ACC112 (cell line): ENCODE measurements at regions not wholly inside any gene's neighbourhood (a gene's known extent, or its start where the extent isn't known, plus 50 kb on each side); places are given as distances from the start of the nearest gene placed in this dataset.

ENCODE experiments used
- H2AFZ ChIP-seq: fragments of 200-600 bp; sonication (generic); one replicate; pipeline ENCODE4 v1.6.0; 2017; ENCODE audit warnings: antibody characterized with exemption, low read length; ENCODE audit not compliant: unreplicated experiment
- H3K27ac ChIP-seq: fragments of 200-600 bp; sonication (generic); 2 replicates; pipeline ENCODE4 v1.5.1; 2014; ENCODE audit warnings: low read depth, mild to moderate bottlenecking, antibody characterized with exemption, low read length, moderate library complexity
- H3K27me3 ChIP-seq: fragments of 200-600 bp; sonication (generic); 2 replicates; pipeline ENCODE4 v1.6.1; 2014; ENCODE audit warnings: mild to moderate bottlenecking, antibody characterized with exemption, low read length, moderate library complexity, mixed read lengths; ENCODE audit not compliant: insufficient read depth
- H3K36me3 ChIP-seq: fragments of 200-600 bp; sonication (generic); 2 replicates; pipeline ENCODE4 v1.6.1; 2016; ENCODE audit warnings: mild to moderate bottlenecking, antibody characterized with exemption, low read length, moderate library complexity, mixed read lengths; ENCODE audit not compliant: insufficient read depth
- H3K4me1 ChIP-seq: fragments of 200-600 bp; sonication (generic); one replicate; pipeline ENCODE4 v1.6.1; 2016; ENCODE audit warnings: low read length, mixed read lengths; ENCODE audit not compliant: insufficient read depth, unreplicated experiment, control insufficient read depth
- H3K4me3 ChIP-seq: fragments of 200-600 bp; sonication (generic); 2 replicates; pipeline ENCODE4 v1.5.1; 2014; ENCODE audit warnings: mild to moderate bottlenecking, low read depth, low read length
- H3K79me2 ChIP-seq: fragments of 200-600 bp; sonication (generic); one replicate; pipeline ENCODE4 v1.6.0; 2016; ENCODE audit warnings: low read length; ENCODE audit not compliant: control insufficient read depth, unreplicated experiment, insufficient read depth

- Histone ChIP-seq H3K36me3 (no peaks in the 10 kb centered on the region), H3K27ac (no peak overlapping the region), H3K27me3 (no peaks in the 10 kb centered on the region), H2AFZ (peak overlapping the region; percentile 74), H3K79me2 (no peaks in the 10 kb centered on the region), H3K4me1 (no peaks in the 10 kb centered on the region), H3K4me3 (no peak overlapping the region)
These were observed 142.1 kb upstream of the NAALADL2 start for GRCh38 chr3:174716956-174717505.

- no peak overlapping the region for H3K27ac ChIP-seq
- no peaks in the 10 kb centered on the region for H3K36me3 ChIP-seq
- no peaks in the 10 kb centered on the region for H3K79me2 ChIP-seq
- H2AFZ ChIP-seq = no peak overlapping the region
- no peak overlapping the region for H3K4me3 ChIP-seq
- H3K27me3 ChIP-seq = no peaks in the 10 kb centered on the region
- H3K4me1 ChIP-seq = no peaks in the 10 kb centered on the region
These were observed 138.4 kb upstream of the NAALADL2 start for GRCh38 chr3:174720717-174721116.

GRCh38 chr3:174725303-174725702 is 133.8 kb upstream of the NAALADL2 start:
- no peak overlapping the region for H3K4me3 ChIP-seq
- no peaks in the 10 kb centered on the region for H3K79me2 ChIP-seq
- H3K4me1 ChIP-seq = no peaks in the 10 kb centered on the region
- H3K27ac ChIP-seq = no peak overlapping the region
- no peaks in the 10 kb centered on the region for H3K27me3 ChIP-seq
- H2AFZ ChIP-seq = no peak overlapping the region
- H3K36me3 ChIP-seq = no peaks in the 10 kb centered on the region

DNA sequence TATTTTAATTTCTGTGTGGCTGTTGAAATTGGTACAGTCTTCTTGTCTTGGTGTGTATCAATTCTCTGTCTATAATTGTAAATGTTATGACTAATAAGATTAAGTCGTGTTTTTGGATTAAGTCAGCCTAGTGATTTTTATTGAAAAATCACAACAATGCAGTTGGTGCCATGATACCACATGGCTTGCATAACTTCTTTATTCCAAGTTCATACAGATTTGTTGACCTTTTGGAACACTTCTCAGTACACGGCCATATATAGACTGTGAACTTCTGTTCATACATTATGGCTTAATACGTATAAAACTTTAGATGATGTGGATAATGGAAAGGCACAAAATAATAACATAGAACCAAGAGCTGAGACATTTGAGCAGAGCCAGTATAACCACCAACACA is 121.2 kb upstream of the NAALADL2 start:
- Histone ChIP-seq H3K4me3 (no peak overlapping the region), H2AFZ (no peak overlapping the region), H3K27me3 (no peaks in the 10 kb centered on the region), H3K27ac (no peak overlapping the region), H3K36me3 (no peaks in the 10 kb centered on the region), H3K79me2 (no peaks in the 10 kb centered on the region), H3K4me1 (no peaks in the 10 kb centered on the region)

- Histone ChIP-seq H3K4me3 (no peak overlapping the region), H2AFZ (no peak overlapping the region), H3K79me2 (no peaks in the 10 kb centered on the region), H3K36me3 (no peaks in the 10 kb centered on the region), H3K27ac (no peak overlapping the region), H3K27me3 (no peaks in the 10 kb centered on the region), H3K4me1 (no peaks in the 10 kb centered on the region)
These were observed 110.0 kb upstream of the NAALADL2 start for GRCh38 chr3:174749143-174749542.

DNA sequence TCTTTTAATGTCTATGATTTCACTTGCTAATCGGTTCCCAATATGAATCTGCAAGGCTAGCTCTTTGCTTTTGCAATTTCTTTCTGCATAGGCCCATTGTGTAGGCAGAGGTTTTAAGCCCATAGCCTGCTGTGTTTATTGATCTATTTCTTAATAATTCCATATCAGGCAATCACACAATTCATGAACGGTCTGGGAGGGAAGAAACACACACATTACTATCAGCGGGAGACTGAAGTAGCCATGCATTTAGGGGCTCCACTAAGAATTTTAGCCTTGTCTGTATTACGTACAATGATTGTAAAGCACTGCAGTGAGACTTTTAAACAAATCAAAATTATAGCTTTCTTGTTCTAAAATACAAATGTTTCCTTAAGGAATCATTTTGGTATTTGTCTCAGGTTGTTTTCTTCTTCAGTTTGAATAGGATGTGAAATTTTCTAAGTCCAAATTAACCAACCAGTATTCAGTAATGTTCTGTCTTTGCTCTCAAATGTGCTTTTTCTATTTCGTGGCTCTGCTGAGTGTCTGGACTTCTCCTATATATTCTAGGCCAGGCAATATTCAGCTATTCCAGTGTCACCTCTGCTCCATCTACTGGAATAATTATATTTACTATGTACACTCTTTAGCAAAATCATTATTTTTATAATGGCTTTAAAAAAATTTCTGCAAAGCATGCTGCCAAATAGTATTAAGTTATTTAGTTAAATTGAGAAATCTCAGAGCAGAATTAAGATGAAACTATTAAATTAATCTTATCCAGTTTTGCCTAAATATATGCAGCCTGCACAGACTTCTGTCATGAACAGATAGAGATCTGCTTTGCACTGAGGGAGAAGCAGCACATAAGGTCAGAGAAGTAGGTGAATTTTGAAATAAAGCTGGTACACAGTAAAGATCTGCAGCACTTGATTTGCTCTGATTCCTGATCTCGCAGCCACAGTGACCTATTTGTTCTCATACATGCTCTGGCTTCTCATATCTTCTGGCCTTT is 103.0 kb upstream of the NAALADL2 start:
- Histone ChIP-seq H2AFZ (no peak overlapping the region), H3K79me2 (no peaks in the 10 kb centered on the region), H3K36me3 (no peaks in the 10 kb centered on the region), H3K4me1 (no peaks in the 10 kb centered on the region), H3K27ac (no peak overlapping the region), H3K4me3 (no peak overlapping the region), H3K27me3 (no peaks in the 10 kb centered on the region)

DNA sequence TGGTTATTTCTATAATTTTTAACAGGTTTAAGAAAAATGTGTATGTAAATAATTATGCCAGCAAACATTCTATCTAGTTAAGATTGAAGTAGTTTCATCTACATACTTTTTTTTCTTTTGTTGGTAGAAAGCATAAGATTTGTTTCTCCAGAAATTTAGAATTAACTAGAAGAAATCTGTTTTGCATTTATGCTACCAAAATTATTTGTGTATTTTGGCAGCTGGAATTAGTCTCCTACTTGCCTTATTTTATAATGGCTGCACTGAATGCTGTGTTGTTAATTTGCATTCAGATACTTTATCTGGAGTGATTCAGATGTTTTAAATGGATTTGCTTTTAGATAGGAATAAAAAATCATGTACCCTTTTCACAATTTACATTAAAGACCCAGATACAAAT is 100.2 kb upstream of the NAALADL2 start:
- Histone ChIP-seq H3K4me1 (no peaks in the 10 kb centered on the region), H3K27me3 (no peaks in the 10 kb centered on the region), H3K27ac (no peak overlapping the region), H2AFZ (no peak overlapping the region), H3K4me3 (no peak overlapping the region), H3K79me2 (no peaks in the 10 kb centered on the region), H3K36me3 (no peaks in the 10 kb centered on the region)

GRCh38 chr3:174767406-174767805 is 91.7 kb upstream of the NAALADL2 start:
- H3K36me3 ChIP-seq = no peaks in the 10 kb centered on the region
- H3K79me2 ChIP-seq = no peaks in the 10 kb centered on the region
- H3K4me1 ChIP-seq = peaks cover 12% of the 10 kb centered on the region
- peak overlapping the region; percentile 62 for H3K27ac ChIP-seq
- no peaks in the 10 kb centered on the region for H3K27me3 ChIP-seq
- peak overlapping the region; percentile 97 for H2AFZ ChIP-seq
- peak overlapping the region; percentile 65 for H3K4me3 ChIP-seq

DNA sequence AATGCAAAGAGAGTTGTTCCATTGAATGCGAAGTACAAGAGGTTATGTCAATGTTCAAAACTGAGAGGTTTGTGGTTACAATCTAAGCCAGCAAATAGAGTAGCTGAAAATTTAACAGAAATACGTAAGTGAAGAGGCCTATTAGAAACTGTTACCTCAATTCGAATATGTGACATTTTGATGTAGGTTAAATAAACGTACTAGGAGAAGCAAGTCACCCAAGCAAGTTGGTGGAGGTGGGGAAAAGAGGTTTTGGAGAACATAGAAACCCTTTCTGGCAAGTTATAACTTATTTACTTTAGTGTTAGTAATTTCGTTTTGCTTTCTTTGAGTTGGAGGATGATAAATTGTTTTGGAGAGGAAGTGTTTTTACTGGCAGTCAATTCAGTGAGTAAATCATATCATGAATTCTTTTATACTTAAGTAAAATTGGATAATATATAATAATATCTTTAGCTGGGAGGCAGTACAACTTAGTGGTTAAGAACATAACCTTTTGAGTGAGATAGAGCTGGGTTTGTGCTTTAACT is 91.2 kb upstream of the NAALADL2 start:
- Histone ChIP-seq H3K36me3 (no peaks in the 10 kb centered on the region), H3K4me1 (peaks cover 12% of the 10 kb centered on the region), H3K79me2 (no peaks in the 10 kb centered on the region), H3K27me3 (no peaks in the 10 kb centered on the region), H2AFZ (peak overlapping the region; percentile 97), H3K4me3 (peak overlapping the region; percentile 65), H3K27ac (peak overlapping the region; percentile 62)

DNA sequence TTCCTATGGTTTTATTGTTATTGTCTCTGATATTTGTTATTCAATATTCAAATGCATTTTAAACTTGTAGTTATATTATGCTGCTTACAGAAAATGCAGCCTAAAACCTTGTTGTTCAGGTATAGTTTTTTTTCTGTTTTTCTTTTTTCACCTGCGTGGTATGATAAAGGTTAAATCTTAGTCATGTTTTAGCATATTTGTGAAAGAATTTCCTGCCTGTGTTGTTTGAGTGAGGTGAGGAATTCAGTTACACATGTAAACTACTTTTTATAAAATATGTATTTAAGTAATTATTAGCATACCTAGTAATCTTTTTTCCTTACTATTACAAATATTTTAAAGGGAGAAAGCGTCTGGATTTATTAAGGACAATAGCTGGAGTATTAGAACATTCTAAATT is 90.0 kb upstream of the NAALADL2 start:
- H3K79me2 ChIP-seq = no peaks in the 10 kb centered on the region
- H3K4me3 ChIP-seq = no peak overlapping the region
- H3K27me3 ChIP-seq = no peaks in the 10 kb centered on the region
- H3K27ac ChIP-seq = no peak overlapping the region
- no peak overlapping the region for H2AFZ ChIP-seq
- H3K36me3 ChIP-seq = no peaks in the 10 kb centered on the region
- peaks cover 12% of the 10 kb centered on the region for H3K4me1 ChIP-seq

GRCh38 chr3:174775603-174776002 is 83.5 kb upstream of the NAALADL2 start:
- Histone ChIP-seq H3K4me1 (no peaks in the 10 kb centered on the region), H2AFZ (no peak overlapping the region), H3K27me3 (no peaks in the 10 kb centered on the region), H3K27ac (no peak overlapping the region), H3K4me3 (no peak overlapping the region), H3K36me3 (no peaks in the 10 kb centered on the region), H3K79me2 (no peaks in the 10 kb centered on the region)
